ENCODE measurements at regions not wholly inside any gene's neighbourhood (a gene's known extent, or its start where the extent isn't known, plus 50 kb on each side); places are given as distances from the start of the nearest gene placed in this dataset.

DNA sequence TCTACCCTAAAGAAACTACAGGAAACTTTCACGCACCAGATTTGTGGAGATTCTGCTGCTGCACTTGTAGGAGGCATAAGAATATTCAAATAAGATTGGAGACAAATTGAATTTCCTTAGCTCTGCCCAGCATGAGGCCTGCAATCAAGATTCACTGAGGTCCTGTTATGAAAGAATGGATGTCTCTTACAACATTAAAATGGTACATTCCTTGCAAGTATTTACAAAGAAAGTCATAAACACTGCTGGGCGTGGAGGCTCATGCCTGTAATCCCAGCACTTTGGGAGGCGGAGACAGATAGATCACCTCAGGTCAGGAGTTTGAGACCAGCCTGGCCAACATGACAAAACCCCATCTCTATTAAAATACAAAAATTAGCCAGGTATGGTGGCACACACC, 74.0 kb upstream of the MAP3K4 start:
- Histone ChIP-seq H3K9me3 (peaks cover 0 to 33% (median 5%) of the 10 kb centered on the region in 4 donors), H3K4me3 (no peak overlapping the region), H3K4me1 (no peaks in the 10 kb centered on the region), H3K27me3 (no peaks in the 10 kb centered on the region), H3K36me3 (no peaks in the 10 kb centered on the region), H3K27ac (no peak overlapping the region)
- TF ChIP-seq, protein P1, sequence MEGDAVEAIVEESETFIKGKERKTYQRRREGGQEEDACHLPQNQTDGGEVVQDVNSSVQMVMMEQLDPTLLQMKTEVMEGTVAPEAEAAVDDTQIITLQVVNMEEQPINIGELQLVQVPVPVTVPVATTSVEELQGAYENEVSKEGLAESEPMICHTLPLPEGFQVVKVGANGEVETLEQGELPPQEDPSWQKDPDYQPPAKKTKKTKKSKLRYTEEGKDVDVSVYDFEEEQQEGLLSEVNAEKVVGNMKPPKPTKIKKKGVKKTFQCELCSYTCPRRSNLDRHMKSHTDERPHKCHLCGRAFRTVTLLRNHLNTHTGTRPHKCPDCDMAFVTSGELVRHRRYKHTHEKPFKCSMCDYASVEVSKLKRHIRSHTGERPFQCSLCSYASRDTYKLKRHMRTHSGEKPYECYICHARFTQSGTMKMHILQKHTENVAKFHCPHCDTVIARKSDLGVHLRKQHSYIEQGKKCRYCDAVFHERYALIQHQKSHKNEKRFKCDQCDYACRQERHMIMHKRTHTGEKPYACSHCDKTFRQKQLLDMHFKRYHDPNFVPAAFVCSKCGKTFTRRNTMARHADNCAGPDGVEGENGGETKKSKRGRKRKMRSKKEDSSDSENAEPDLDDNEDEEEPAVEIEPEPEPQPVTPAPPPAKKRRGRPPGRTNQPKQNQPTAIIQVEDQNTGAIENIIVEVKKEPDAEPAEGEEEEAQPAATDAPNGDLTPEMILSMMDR (IDR thresholded peaks at IDR 0.05): no peak
- TF ChIP-seq POLR2A (IDR thresholded peaks at IDR 0.05) (no peak), EP300 (IDR thresholded peaks at IDR 0.05) (no peak)
- WGBS, 2 donors: 86 to 87% methylated on average over 3 of the region's 3 CpGs
- no peak for DNase-seq (ENCODE audit: low spot score in 2 of 2)

DNA sequence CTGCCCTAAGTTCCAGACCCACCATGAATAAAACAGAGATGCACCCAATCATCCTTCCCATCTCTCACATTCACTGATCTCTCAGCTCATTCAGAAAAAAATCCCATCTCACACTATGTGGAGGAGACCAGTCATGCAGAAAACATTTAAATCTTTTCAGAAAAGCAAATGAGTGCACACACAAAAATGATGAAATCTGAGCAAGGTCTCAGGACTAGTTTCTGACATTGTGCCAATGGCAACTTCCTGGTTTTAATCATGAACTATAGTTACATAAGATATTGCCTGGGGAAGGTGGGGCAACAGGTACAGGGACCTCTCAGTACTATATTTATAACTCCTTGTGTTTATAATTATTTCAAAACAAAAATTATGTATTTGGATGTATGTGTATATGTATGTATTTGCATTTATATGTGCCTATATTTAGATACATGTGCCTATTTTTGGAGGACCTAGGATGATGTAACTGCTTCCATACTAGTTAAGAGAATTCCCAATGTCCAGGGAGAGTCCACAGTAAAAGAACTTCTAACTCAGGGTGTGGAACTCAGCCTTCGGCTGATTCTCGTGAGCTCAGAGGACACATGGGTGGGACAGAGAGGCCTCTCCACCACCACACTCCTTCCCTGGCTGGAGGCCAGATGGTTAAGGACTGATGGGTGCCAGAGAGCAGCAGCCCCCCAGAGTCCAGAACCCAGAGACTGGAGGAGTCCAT, 71.7 kb upstream of the MAP3K4 start:
- Histone ChIP-seq H3K4me3 (no peak overlapping the region), H3K36me3 (no peaks in the 10 kb centered on the region), H3K27me3 (no peaks in the 10 kb centered on the region), H3K27ac (no peak overlapping the region), H3K4me1 (no peaks in the 10 kb centered on the region), H3K9me3 (peaks cover 0 to 10% (median 0%) of the 10 kb centered on the region in 4 donors)
- no peak for DNase-seq (ENCODE audit: low spot score in 2 of 2)
- TF ChIP-seq EP300 (IDR thresholded peaks at IDR 0.05) (no peak), POLR2A (IDR thresholded peaks at IDR 0.05) (no peak)
- TF ChIP-seq, protein P1 (IDR thresholded peaks at IDR 0.05): no peak
- WGBS, 2 donors: 60 to 65% methylated on average over 2 of the region's 2 CpGs

DNA sequence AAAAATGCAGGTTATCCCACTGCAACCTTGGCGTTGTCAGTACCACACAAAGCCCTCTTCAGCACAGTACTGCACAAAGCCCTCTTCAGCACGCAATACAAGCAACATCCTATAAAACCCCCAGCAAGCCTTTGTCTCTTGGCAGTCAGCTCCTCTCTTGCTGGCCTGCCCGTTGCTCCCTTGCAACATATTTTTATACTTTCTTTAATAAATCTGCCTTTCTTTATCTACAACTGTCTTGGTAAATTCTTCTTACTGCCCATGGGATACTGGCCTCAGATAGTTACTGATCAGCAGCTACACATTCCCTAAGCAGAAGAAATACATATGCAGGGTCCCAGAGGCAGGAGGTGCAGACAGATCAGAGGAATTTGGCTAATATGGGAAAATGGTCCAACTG, 70.5 kb upstream of the MAP3K4 start:
- H3K36me3 ChIP-seq: no peaks in the 10 kb centered on the region
- H3K4me3 ChIP-seq: no peak overlapping the region
- no peaks in the 10 kb centered on the region for H3K4me1 ChIP-seq
- H3K27me3 ChIP-seq: no peaks in the 10 kb centered on the region
- 79 to 83% methylated on average over 3 of the region's 3 CpGs for WGBS, 2 donors
- H3K27ac ChIP-seq: no peak overlapping the region
- peaks cover 0 to 8% (median 0%) of the 10 kb centered on the region in 4 donors for H3K9me3 ChIP-seq
- TF ChIP-seq, protein P1 (IDR thresholded peaks at IDR 0.05): no peak
- TF ChIP-seq EP300 (IDR thresholded peaks at IDR 0.05) (no peak), POLR2A (IDR thresholded peaks at IDR 0.05) (no peak)
- DNase-seq (ENCODE audit: low spot score in 2 of 2): no peak

DNA sequence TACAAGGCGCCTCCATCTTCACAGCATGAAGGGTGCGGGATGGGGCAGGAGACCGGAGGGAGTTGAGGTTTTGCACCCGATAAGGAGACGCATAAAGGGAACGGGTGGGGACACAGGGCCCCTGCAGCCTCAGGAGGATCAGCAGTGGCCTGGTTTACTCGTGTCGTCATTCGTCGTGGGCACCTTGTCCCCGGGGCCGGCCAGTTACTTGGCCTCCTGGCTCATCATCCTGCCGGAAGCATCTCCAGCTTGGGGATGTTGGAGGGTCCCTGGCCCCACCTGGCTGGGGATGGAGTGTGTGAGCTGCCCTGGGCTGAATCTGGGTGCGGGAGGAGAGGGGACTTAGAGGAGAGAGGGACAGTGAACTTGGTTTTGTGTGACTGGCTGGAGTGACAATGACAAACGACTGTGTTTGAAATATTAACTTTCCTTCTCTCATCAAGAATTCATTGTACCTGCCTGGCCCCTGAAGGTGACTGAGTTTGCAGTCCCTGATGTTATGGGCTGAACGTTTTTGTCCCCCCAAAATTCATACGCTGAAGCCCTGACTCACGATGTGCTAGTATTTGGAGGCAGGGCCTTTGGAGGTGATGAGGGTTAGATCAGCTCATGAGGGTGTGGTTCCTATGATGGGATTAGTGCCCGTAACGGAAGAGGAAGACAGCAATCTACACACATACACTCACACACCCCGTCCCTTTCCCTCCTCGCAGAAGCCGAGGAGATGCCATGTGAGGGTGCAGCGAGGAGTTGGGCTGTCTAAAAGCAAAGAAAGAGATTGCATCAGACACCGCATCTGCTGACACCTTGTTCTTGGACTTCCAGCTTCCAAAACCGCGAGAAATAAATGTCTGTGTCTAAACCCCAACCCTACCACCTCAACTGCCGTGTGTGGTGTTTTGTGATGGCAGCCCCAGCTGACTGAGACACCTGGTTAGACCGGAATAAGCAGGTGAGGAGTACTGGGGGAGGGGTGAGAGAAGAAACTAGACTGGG, 65.0 kb upstream of the MAP3K4 start:
- Histone ChIP-seq H3K4me3 (no peak overlapping the region), H3K27ac (no peak overlapping the region), H3K9me3 (no peaks in the 10 kb centered on the region), H3K27me3 (peaks cover 0 to 2% of the 10 kb centered on the region in 2 donors), H3K4me1 (peaks cover 0 to 15% (median 1%) of the 10 kb centered on the region in 4 donors), H3K36me3 (no peaks in the 10 kb centered on the region)
- TF ChIP-seq, protein P1 (IDR thresholded peaks at IDR 0.05): no peak
- TF ChIP-seq POLR2A (IDR thresholded peaks at IDR 0.05) (no peak), EP300 (IDR thresholded peaks at IDR 0.05) (no peak)
- no peak for DNase-seq (ENCODE audit: low spot score in 2 of 2)
- WGBS, 2 donors: 84 to 88% methylated on average over 28 to 29 of the region's 29 CpGs

DNA sequence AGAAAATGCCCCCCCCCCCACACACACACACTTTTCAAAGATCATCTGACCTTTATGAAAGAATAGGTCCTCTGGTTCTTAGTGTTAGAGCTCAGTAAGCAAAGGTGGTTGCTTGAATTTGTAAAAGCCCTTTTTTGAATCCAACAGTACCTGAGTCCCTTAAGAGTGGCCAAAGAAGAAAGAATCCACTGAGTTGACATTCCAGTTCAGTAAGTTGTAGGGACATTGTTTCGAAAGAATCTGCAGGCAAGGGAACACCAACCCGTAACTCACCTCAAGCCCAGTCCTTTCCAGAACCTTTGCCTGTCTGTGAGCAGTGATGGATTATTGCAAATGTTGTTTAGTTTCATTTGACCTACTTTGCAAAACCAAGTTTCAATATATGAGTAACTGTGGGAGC, 64.2 kb upstream of the MAP3K4 start:
- H3K9me3 ChIP-seq: no peaks in the 10 kb centered on the region
- 90 to 94% methylated on average over 2 of the region's 2 CpGs for WGBS, 2 donors
- H3K27ac ChIP-seq: no peak overlapping the region
- H3K36me3 ChIP-seq: no peaks in the 10 kb centered on the region
- H3K27me3 ChIP-seq: peaks cover 0 to 2% of the 10 kb centered on the region in 2 donors
- no peak for TF ChIP-seq POLR2A (IDR thresholded peaks at IDR 0.05)
- TF ChIP-seq EP300 (IDR thresholded peaks at IDR 0.05): no peak
- TF ChIP-seq, protein P1 (IDR thresholded peaks at IDR 0.05): no peak
- no peak for DNase-seq (ENCODE audit: low spot score in 2 of 2)
- H3K4me3 ChIP-seq: no peak overlapping the region
- H3K4me1 ChIP-seq: peaks cover 0 to 16% (median 1%) of the 10 kb centered on the region in 4 donors
